GM23338 (cell line): ENCODE measurements at regions not wholly inside any gene's neighbourhood (a gene's known extent, or its start where the extent isn't known, plus 50 kb on each side); places are given as distances from the start of the nearest gene placed in this dataset.

Experiments
- ATAC-seq: fragments of 200-7000 bp; cut with Tn5 transposase; 3 replicates; pipeline ENCODE4 v1.9.1; 2020
- DNase-seq: peaks from one replicate; pipeline ENCODE4 v3.0.0-alpha.2; 2015; ENCODE audit warnings: low spot score
- H2AFZ ChIP-seq: fragments of 200-600 bp; sonication (generic); 2 replicates; pipeline ENCODE4 v1.8.0; 2016; ENCODE audit warnings: antibody characterized with exemption, mild to moderate bottlenecking, moderate library complexity
- H3F3A ChIP-seq: fragments of 200-600 bp; sonication (generic); replicated peaks from 2 replicates; pipeline ENCODE4 v1.8.0; 2017; ENCODE audit warnings: antibody characterized with exemption, mixed run types, low read depth
- H3K27ac ChIP-seq: fragments of 200-600 bp; sonication (generic); 2 replicates; pipeline ENCODE4 v1.6.1; 2016; ENCODE audit warnings: low read depth
- H3K27me3 ChIP-seq: fragments of 200-600 bp; sonication (generic); 2 replicates; pipeline ENCODE4 v1.8.0; 2016; ENCODE audit warnings: mild to moderate bottlenecking, mixed run types, moderate library complexity; ENCODE audit not compliant: insufficient read depth
- H3K36me3 ChIP-seq: fragments of 200-600 bp; sonication (generic); 2 replicates; pipeline ENCODE4 v1.8.0; 2016; ENCODE audit warnings: mild to moderate bottlenecking; ENCODE audit not compliant: insufficient read depth
- H3K4me1 ChIP-seq: fragments of 200-600 bp; sonication (generic); 2 replicates; pipeline ENCODE4 v1.8.0; 2016; ENCODE audit warnings: mild to moderate bottlenecking, moderate library complexity; ENCODE audit not compliant: insufficient read depth
- H3K4me2 ChIP-seq: fragments of 200-600 bp; sonication (generic); 2 replicates; pipeline ENCODE4 v1.7.1; 2017; ENCODE audit warnings: mixed run types
- H3K4me3 ChIP-seq: fragments of 200-600 bp; sonication (generic); 2 replicates; pipeline ENCODE4 v1.6.1; 2016; ENCODE audit warnings: mixed run types
- H3K79me2 ChIP-seq: fragments of 200-600 bp; sonication (generic); replicated peaks from 2 replicates; pipeline ENCODE4 v1.8.0; 2017; ENCODE audit warnings: mild to moderate bottlenecking; ENCODE audit not compliant: insufficient read depth
- H3K9me2 ChIP-seq: fragments of 200-600 bp; sonication (generic); 2 replicates; pipeline ENCODE4 v1.8.0; 2017; ENCODE audit not compliant: insufficient read depth
- H4K20me1 ChIP-seq: fragments of 200-600 bp; sonication (generic); replicated peaks from 2 replicates; pipeline ENCODE4 v1.8.0; 2017; ENCODE audit warnings: mild to moderate bottlenecking; ENCODE audit not compliant: insufficient read depth
- H3K27ac Mint-ChIP-seq: 2 replicates; pipeline ENCODE4 v1.8.0; 2020; ENCODE audit warnings: inconsistent platforms, mild to moderate bottlenecking, moderate library complexity, mixed read lengths
- H3K27me3 Mint-ChIP-seq: 3 replicates; pipeline ENCODE4 v1.8.0; 2022; ENCODE audit warnings: low read depth, mild to moderate bottlenecking, moderate library complexity, mixed read lengths, inconsistent platforms; ENCODE audit not compliant: insufficient read depth, poor library complexity
- H3K36me3 Mint-ChIP-seq: 3 replicates; pipeline ENCODE4 v1.8.0; 2021; ENCODE audit warnings: low read depth, mild to moderate bottlenecking, inconsistent platforms, moderate library complexity, mixed read lengths
- H3K4me1 Mint-ChIP-seq: 3 replicates; pipeline ENCODE4 v1.8.0; 2020; ENCODE audit warnings: mild to moderate bottlenecking, inconsistent platforms, mixed read lengths
- H3K4me3 Mint-ChIP-seq: 3 replicates; pipeline ENCODE4 v1.8.0; 2021; ENCODE audit warnings: moderate library complexity, mild to moderate bottlenecking, inconsistent platforms, mixed read lengths
- H3K9me3 Mint-ChIP-seq: 3 replicates; pipeline ENCODE4 v1.8.0; 2020; ENCODE audit warnings: moderate library complexity, mild to moderate bottlenecking, inconsistent platforms, mixed read lengths
- CREB1 ChIP-seq: fragments of 250-450 bp; sonication (Bioruptor Pico); IDR thresholded peaks from 2 replicates; pipeline ENCODE4 v1.5.0; 2020; ENCODE audit warnings: low read depth, mild to moderate bottlenecking, moderate library complexity
- EZH2phosphoT487 ChIP-seq: fragments of 200-600 bp; sonication (generic); IDR thresholded peaks from one replicate; pipeline ENCODE4 v1.8.1; 2018; ENCODE audit warnings: antibody characterized with exemption; ENCODE audit not compliant: unreplicated experiment
- POLR2AphosphoS5 ChIP-seq: IDR thresholded peaks from 2 replicates; pipeline ENCODE4 v1.6.1; 2016; ENCODE audit warnings: antibody characterized with exemption, low read depth
- STAT1 ChIP-seq: IDR thresholded peaks from one replicate; pipeline ENCODE4 v1.6.1; 2016; ENCODE audit warnings: antibody characterized with exemption; ENCODE audit not compliant: unreplicated experiment
- ZNF114 ChIP-seq: fragments of 250-450 bp; sonication (Bioruptor Pico); IDR thresholded peaks from 2 replicates; pipeline ENCODE4 v1.5.0; 2020; ENCODE audit warnings: mild to moderate bottlenecking, moderate library complexity
- TF ChIP-seq, protein P1 (sequence below): IDR thresholded peaks from 2 replicates; pipeline ENCODE4 v1.6.1; 2016; ENCODE audit warnings: antibody characterized with exemption
- TF ChIP-seq, protein P2 (sequence below), 2 experiments: fragments of 200-600 bp in 1 of 2; sonication (generic) in 1 of 2; conservative IDR thresholded peaks; 2 replicates each; pipeline versions ENCODE4 v1.5.1 to v1.6.1; 2016 to 2017; ENCODE audit warnings: antibody characterized with exemption in 2 of 2, low read depth in 2 of 2, mild to moderate bottlenecking in 2 of 2, moderate library complexity in 1 of 2
- TF ChIP-seq, protein P3 (sequence below): IDR thresholded peaks from one replicate; pipeline ENCODE4 v1.6.1; 2018; ENCODE audit warnings: antibody characterized with exemption; ENCODE audit not compliant: unreplicated experiment

DNA sequence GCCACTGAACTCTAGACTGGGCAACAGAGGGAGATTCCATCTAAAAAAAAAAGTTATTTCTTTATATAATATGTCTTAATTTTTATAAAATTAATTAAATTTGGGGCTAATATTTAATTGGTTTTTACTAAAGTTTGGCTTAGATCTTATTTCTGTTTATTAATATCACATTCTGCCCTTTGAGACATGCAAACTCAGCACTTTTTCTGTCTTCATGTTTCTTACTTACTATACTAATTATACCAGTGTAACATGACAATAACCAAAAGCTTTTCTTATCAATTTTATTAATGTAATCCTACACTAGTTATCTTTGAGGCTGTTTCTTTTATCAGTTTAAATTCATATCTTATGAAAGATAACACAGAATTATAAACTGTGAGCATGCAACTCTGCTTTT lies 475.9 kb upstream of the GRID2 start:
- DNase-seq: no peak
- no peaks in the 10 kb centered on the region for H3K79me2 ChIP-seq

DNA sequence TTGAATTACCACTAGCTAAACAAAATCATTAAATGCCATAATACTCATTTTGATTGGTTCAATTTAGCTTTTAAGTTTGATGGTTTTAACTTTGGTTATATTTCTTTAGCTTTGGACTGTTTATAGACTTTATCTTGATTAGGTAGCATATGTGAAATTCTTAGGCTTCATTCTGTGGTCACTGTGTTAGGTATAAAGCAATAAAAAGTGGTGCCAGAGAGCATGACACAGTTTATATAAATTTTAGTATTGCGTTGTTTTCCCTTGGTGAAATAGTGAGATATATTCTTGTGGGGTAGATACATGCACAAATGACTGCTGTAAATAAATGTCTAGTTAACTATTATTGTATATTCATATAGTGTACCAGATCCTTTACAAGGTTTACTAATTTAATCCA lies 474.2 kb upstream of the GRID2 start:
- Mint-ChIP-seq H3K27me3 (peaks cover 1% of the 10 kb centered on the region), H3K4me1 (peaks cover 4% of the 10 kb centered on the region; the same call in 1 of the 3 replicates), H3K9me3 (peaks cover 32% of the 10 kb centered on the region), H3K27ac (no peak overlapping the region), H3K36me3 (peaks cover 18% of the 10 kb centered on the region; the same call in 2 of the 3 replicates), H3K4me3 (no peak overlapping the region)
- H3F3A ChIP-seq: no peaks in the 10 kb centered on the region
- H3K79me2 ChIP-seq: no peaks in the 10 kb centered on the region
- H3K36me3 ChIP-seq: no peaks in the 10 kb centered on the region; the same call in 1 of the 2 replicates
- H3K4me1 ChIP-seq: no peaks in the 10 kb centered on the region
- DNase-seq (no peak), ATAC-seq (no peak)
- H3K4me2 ChIP-seq: no peak overlapping the region
- no peak overlapping the region for H2AFZ ChIP-seq
- no peak overlapping the region for H3K4me3 ChIP-seq
- H3K27ac ChIP-seq: no peak overlapping the region
- H4K20me1 ChIP-seq: no peaks in the 10 kb centered on the region
- H3K27me3 ChIP-seq: no peaks in the 10 kb centered on the region
- H3K9me2 ChIP-seq: peaks cover 4% of the 10 kb centered on the region; the same call in 1 of the 2 replicates
- TF ChIP-seq, protein P1, sequence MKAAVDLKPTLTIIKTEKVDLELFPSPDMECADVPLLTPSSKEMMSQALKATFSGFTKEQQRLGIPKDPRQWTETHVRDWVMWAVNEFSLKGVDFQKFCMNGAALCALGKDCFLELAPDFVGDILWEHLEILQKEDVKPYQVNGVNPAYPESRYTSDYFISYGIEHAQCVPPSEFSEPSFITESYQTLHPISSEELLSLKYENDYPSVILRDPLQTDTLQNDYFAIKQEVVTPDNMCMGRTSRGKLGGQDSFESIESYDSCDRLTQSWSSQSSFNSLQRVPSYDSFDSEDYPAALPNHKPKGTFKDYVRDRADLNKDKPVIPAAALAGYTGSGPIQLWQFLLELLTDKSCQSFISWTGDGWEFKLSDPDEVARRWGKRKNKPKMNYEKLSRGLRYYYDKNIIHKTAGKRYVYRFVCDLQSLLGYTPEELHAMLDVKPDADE: no peak
- TF ChIP-seq EZH2phosphoT487 (no peak), ZNF114 (no peak), POLR2AphosphoS5 (no peak), STAT1 (no peak)
- TF ChIP-seq, protein P2, sequence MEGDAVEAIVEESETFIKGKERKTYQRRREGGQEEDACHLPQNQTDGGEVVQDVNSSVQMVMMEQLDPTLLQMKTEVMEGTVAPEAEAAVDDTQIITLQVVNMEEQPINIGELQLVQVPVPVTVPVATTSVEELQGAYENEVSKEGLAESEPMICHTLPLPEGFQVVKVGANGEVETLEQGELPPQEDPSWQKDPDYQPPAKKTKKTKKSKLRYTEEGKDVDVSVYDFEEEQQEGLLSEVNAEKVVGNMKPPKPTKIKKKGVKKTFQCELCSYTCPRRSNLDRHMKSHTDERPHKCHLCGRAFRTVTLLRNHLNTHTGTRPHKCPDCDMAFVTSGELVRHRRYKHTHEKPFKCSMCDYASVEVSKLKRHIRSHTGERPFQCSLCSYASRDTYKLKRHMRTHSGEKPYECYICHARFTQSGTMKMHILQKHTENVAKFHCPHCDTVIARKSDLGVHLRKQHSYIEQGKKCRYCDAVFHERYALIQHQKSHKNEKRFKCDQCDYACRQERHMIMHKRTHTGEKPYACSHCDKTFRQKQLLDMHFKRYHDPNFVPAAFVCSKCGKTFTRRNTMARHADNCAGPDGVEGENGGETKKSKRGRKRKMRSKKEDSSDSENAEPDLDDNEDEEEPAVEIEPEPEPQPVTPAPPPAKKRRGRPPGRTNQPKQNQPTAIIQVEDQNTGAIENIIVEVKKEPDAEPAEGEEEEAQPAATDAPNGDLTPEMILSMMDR (conservative IDR thresholded peaks at IDR 0.05; ENCODE audit: low read depth in 2 of 2): no peak
- TF ChIP-seq, protein P3, sequence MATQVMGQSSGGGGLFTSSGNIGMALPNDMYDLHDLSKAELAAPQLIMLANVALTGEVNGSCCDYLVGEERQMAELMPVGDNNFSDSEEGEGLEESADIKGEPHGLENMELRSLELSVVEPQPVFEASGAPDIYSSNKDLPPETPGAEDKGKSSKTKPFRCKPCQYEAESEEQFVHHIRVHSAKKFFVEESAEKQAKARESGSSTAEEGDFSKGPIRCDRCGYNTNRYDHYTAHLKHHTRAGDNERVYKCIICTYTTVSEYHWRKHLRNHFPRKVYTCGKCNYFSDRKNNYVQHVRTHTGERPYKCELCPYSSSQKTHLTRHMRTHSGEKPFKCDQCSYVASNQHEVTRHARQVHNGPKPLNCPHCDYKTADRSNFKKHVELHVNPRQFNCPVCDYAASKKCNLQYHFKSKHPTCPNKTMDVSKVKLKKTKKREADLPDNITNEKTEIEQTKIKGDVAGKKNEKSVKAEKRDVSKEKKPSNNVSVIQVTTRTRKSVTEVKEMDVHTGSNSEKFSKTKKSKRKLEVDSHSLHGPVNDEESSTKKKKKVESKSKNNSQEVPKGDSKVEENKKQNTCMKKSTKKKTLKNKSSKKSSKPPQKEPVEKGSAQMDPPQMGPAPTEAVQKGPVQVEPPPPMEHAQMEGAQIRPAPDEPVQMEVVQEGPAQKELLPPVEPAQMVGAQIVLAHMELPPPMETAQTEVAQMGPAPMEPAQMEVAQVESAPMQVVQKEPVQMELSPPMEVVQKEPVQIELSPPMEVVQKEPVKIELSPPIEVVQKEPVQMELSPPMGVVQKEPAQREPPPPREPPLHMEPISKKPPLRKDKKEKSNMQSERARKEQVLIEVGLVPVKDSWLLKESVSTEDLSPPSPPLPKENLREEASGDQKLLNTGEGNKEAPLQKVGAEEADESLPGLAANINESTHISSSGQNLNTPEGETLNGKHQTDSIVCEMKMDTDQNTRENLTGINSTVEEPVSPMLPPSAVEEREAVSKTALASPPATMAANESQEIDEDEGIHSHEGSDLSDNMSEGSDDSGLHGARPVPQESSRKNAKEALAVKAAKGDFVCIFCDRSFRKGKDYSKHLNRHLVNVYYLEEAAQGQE: no peak

More for the DNA sequence above, 475.9 kb upstream of the GRID2 start:
- ATAC-seq: no peak
- Mint-ChIP-seq H3K27ac (no peak overlapping the region), H3K4me1 (peaks cover 4% of the 10 kb centered on the region; the same call in 1 of the 3 replicates), H3K9me3 (peaks cover 22% of the 10 kb centered on the region; the same call in 2 of the 3 replicates), H3K36me3 (peaks cover 6% of the 10 kb centered on the region; the same call in 1 of the 3 replicates), H3K4me3 (no peak overlapping the region), H3K27me3 (peaks cover 1% of the 10 kb centered on the region)
- H2AFZ ChIP-seq: no peak overlapping the region
- no peaks in the 10 kb centered on the region for H3K9me2 ChIP-seq
- H3K4me1 ChIP-seq: no peaks in the 10 kb centered on the region
- H4K20me1 ChIP-seq: no peaks in the 10 kb centered on the region
- no peak overlapping the region for H3K27ac ChIP-seq
- H3K36me3 ChIP-seq: no peaks in the 10 kb centered on the region; the same call in 1 of the 2 replicates
- no peaks in the 10 kb centered on the region for H3K27me3 ChIP-seq
- H3K4me3 ChIP-seq: no peak overlapping the region
- TF ChIP-seq CREB1: no peak
- TF ChIP-seq, protein P3: no peak
- H3K4me2 ChIP-seq: no peak overlapping the region
- no peaks in the 10 kb centered on the region for H3F3A ChIP-seq
